PC-9 (cell line): ENCODE measurements at regions not wholly inside any gene's neighbourhood (a gene's known extent, or its start where the extent isn't known, plus 50 kb on each side); places are given as distances from the start of the nearest gene placed in this dataset.

Experiments used
- BruUV-seq: library from RNA; stranded (reverse); fragments of 400-500 nt; replicated peaks from 2 replicates; lab custom pipeline; 2021; lab: Mats Ljungman, UMichigan
- CTCF ChIA-PET: fragments of 300-600 bp; sonication (Branson Sonifier 250); formaldehyde crosslinking; loops from one replicate; lab custom pipeline; 2022; ENCODE audit warnings: antibody characterized with exemption; lab: Charles Lee
- POLR2A ChIA-PET: fragments of 300-600 bp; sonication (Branson Sonifier 250); formaldehyde crosslinking; loops from one replicate; lab custom pipeline; 2022; ENCODE audit warnings: antibody characterized with exemption; ENCODE audit not compliant: unreplicated experiment; lab: Charles Lee
- DNase-seq, 2 experiments: peaks; one replicate each; pipeline versions ENCODE4 v3.0.0 to v3.0.0-alpha.2; 2015 to 2022; ENCODE audit warnings: mixed read lengths in 1 of 2
- H2AFZ ChIP-seq: fragments of 200-600 bp; sonication (generic); 2 replicates; pipeline ENCODE4 v1.8.1; 2017; ENCODE audit warnings: antibody characterized with exemption
- H3F3A ChIP-seq: fragments of 200-600 bp; sonication (generic); 2 replicates; pipeline ENCODE4 v1.8.1; 2017; ENCODE audit warnings: antibody characterized with exemption, mild to moderate bottlenecking, low read depth; ENCODE audit not compliant: insufficient read depth
- H3K27ac ChIP-seq: fragments of 200-600 bp; sonication (generic); 2 replicates; pipeline ENCODE4 v1.6.1; 2016; ENCODE audit warnings: mixed run types
- H3K27me3 ChIP-seq: fragments of 200-600 bp; sonication (generic); 2 replicates; pipeline ENCODE4 v1.6.1; 2016; ENCODE audit warnings: low read depth, mixed run types; ENCODE audit not compliant: insufficient read depth
- H3K36me3 ChIP-seq: fragments of 200-600 bp; sonication (generic); 2 replicates; pipeline ENCODE4 v1.6.1; 2016; ENCODE audit warnings: low read depth, mixed run types
- H3K4me1 ChIP-seq: fragments of 200-600 bp; sonication (generic); replicated peaks from 2 replicates; pipeline ENCODE4 v1.6.1; 2016; ENCODE audit warnings: mixed run types; ENCODE audit not compliant: insufficient read depth
- H3K4me2 ChIP-seq: fragments of 200-600 bp; sonication (generic); 2 replicates; pipeline ENCODE4 v1.6.1; 2017; ENCODE audit warnings: mixed run types
- H3K4me3 ChIP-seq: fragments of 200-600 bp; sonication (generic); 2 replicates; pipeline ENCODE4 v1.6.1; 2016; ENCODE audit warnings: mixed run types
- H3K79me2 ChIP-seq: fragments of 200-600 bp; sonication (generic); 2 replicates; pipeline ENCODE4 v1.6.1; 2017; ENCODE audit warnings: low read depth, mixed run types
- H3K9me2 ChIP-seq: fragments of 200-600 bp; sonication (generic); 2 replicates; pipeline ENCODE4 v1.8.1; 2017; ENCODE audit warnings: mild to moderate bottlenecking; ENCODE audit not compliant: insufficient read depth
- H3K9me3 ChIP-seq: fragments of 200-600 bp; sonication (generic); 2 replicates; pipeline ENCODE4 v1.8.1; 2016; ENCODE audit warnings: low read depth; ENCODE audit not compliant: insufficient read depth
- H4K20me1 ChIP-seq: fragments of 200-600 bp; sonication (generic); 2 replicates; pipeline ENCODE4 v1.8.1; 2017; ENCODE audit not compliant: insufficient read depth
- EZH2 ChIP-seq: fragments of 200-600 bp; sonication (generic); IDR thresholded peaks from 2 replicates; pipeline ENCODE4 v1.8.0; 2017; ENCODE audit warnings: antibody characterized with exemption, low read depth
- intact Hi-C: fragments of 100-400 bp; cut with micrococcal nuclease; formaldehyde crosslinking; loops from one replicate; pipeline ENCODE4 v1.10.0; 2022; ENCODE audit not compliant: unreplicated experiment
- TF ChIP-seq, protein P1 (sequence below): fragments of 200-600 bp; sonication (generic); conservative IDR thresholded peaks from 2 replicates; pipeline ENCODE4 v1.6.1; 2017; ENCODE audit warnings: mixed run types, antibody characterized with exemption, mild to moderate bottlenecking, moderate library complexity

DNA sequence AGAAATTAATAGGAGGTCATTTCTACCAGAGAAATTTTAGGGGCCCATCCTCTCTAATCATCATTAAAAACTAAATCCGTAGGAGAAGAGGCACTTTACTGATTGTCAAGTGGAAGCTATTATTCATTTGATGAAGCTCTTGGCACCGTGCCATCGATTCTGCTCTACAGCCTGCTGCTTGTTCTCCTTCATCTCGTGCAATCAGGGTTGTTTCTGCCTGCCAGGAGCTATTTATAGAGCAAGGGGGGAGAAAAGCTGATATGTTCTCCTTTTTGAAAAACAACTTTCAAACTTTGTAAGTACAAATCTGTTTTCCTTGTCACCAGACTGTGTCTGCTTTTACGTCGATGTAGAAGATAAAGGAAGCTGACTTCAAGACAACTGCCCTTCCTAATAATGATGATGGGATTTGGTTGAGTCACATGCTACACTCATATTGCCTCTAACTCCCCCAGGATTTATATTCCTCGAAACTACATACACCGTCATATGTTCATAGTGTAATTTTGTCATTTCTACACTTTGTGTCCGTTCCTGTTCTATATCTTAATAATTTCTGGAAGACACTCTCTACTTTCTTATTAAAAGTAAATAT lies 169.6 kb upstream of the LHX8 start:
- Histone ChIP-seq H3K79me2 (no peaks in the 10 kb centered on the region), H3K4me3 (no peak overlapping the region), H3K36me3 (no peaks in the 10 kb centered on the region), H3F3A (no peaks in the 10 kb centered on the region), H3K4me2 (no peak overlapping the region), H3K27ac (no peak overlapping the region), H4K20me1 (no peaks in the 10 kb centered on the region), H2AFZ (no peak overlapping the region), H3K9me2 (no peaks in the 10 kb centered on the region), H3K27me3 (no peaks in the 10 kb centered on the region), H3K9me3 (no peaks in the 10 kb centered on the region), H3K4me1 (no peaks in the 10 kb centered on the region)
- ChIA-PET POLR2A (no interaction called here), CTCF (interaction anchor here (0.7 kb wide), 1 partner anchor 310 kb away, joined by 3 read pairs; no protein-coding TSS in a partner anchor)
- TF ChIP-seq, protein P1, sequence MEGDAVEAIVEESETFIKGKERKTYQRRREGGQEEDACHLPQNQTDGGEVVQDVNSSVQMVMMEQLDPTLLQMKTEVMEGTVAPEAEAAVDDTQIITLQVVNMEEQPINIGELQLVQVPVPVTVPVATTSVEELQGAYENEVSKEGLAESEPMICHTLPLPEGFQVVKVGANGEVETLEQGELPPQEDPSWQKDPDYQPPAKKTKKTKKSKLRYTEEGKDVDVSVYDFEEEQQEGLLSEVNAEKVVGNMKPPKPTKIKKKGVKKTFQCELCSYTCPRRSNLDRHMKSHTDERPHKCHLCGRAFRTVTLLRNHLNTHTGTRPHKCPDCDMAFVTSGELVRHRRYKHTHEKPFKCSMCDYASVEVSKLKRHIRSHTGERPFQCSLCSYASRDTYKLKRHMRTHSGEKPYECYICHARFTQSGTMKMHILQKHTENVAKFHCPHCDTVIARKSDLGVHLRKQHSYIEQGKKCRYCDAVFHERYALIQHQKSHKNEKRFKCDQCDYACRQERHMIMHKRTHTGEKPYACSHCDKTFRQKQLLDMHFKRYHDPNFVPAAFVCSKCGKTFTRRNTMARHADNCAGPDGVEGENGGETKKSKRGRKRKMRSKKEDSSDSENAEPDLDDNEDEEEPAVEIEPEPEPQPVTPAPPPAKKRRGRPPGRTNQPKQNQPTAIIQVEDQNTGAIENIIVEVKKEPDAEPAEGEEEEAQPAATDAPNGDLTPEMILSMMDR, result no peak
- TF ChIP-seq EZH2, result no peak
- no peak for DNase-seq
- BruUV-seq, result no TSS peak
- intact Hi-C loops, result no loop called here

DNA sequence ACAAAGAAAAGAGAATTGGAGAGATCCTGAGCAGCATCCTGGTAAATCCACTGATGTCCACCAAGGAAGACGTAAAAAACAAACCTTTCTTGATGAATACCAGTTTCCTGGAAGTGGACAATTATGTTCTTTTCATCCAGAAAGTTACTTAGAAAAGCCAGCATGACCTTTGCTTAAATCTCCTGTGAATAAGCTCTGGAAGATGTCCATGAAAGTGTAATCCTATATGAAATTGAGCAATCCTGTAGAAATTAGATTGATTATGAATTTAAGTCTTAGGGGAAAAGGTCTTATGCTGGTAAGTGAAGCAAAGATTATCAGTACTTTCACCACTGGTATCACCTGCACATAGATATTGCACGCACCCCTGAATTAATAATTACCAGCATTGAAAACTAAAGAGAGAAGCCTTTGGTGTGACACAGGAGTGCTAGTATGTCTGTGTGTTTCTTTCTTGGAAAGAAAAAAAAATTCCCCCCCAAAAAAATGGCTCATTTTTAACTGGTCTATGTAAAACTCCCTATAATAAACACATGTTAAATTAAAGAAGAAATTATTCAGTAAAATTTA lies 164.5 kb upstream of the LHX8 start:
- intact Hi-C loops, result no loop called here
- H3K9me3 ChIP-seq, result no peaks in the 10 kb centered on the region
- BruUV-seq, result no TSS peak

DNA sequence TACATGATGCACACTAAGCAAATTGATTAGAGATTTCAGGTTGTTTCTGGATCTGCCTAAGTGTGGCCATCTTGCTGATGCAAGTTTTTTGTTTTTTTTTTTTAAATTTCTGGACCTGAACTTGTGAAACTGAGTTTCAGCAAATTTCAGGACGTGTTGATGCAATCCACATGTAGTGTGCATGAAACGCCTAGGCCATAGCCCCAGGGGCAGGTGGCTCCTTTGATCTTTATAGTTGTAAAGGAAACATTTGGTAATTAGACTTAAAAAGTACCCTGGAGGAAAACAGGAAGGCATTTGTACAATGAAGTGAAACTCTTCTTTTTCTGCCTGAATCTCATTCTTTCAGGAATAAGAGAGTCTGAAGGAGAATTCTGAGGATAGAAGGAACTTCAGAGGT lies 162.2 kb upstream of the LHX8 start:
- no peak for TF ChIP-seq EZH2
- intact Hi-C loops, result no loop called here
- no TSS peak for BruUV-seq

More for the DNA sequence above, 164.5 kb upstream of the LHX8 start:
- ChIA-PET POLR2A (no interaction called here), CTCF (no interaction called here)
- H3F3A ChIP-seq, result no peaks in the 10 kb centered on the region
- no peaks in the 10 kb centered on the region for H4K20me1 ChIP-seq
- no peaks in the 10 kb centered on the region for H3K27me3 ChIP-seq
- H3K79me2 ChIP-seq, result no peaks in the 10 kb centered on the region
- no peaks in the 10 kb centered on the region for H3K4me1 ChIP-seq
- H3K36me3 ChIP-seq, result no peaks in the 10 kb centered on the region
- TF ChIP-seq, protein P1, result no peak
- TF ChIP-seq EZH2, result no peak
- no peak overlapping the region for H2AFZ ChIP-seq
- H3K27ac ChIP-seq, result no peak overlapping the region
- H3K9me2 ChIP-seq, result no peaks in the 10 kb centered on the region
- H3K4me3 ChIP-seq, result no peak overlapping the region
- H3K4me2 ChIP-seq, result no peak overlapping the region
- no peak for DNase-seq

More for the DNA sequence above, 162.2 kb upstream of the LHX8 start:
- no peak for DNase-seq
- no peaks in the 10 kb centered on the region for H3K4me1 ChIP-seq
- no peak overlapping the region for H3K4me2 ChIP-seq
- ChIA-PET POLR2A (no interaction called here), CTCF (no interaction called here)
- no peaks in the 10 kb centered on the region for H4K20me1 ChIP-seq
- no peaks in the 10 kb centered on the region for H3F3A ChIP-seq
- H3K27me3 ChIP-seq, result no peaks in the 10 kb centered on the region
- no peaks in the 10 kb centered on the region for H3K79me2 ChIP-seq
- no peak overlapping the region for H3K27ac ChIP-seq
- peaks cover 6% of the 10 kb centered on the region; the same call in 1 of the 2 replicates for H3K9me2 ChIP-seq
- no peaks in the 10 kb centered on the region for H3K36me3 ChIP-seq
- no peak overlapping the region for H3K4me3 ChIP-seq
- no peaks in the 10 kb centered on the region for H3K9me3 ChIP-seq
- no peak overlapping the region for H2AFZ ChIP-seq
